Nephron progenitor cell (in vitro differentiated cells): ENCODE measurements at regions not wholly inside any gene's neighbourhood (a gene's known extent, or its start where the extent isn't known, plus 50 kb on each side); places are given as distances from the start of the nearest gene placed in this dataset.

Source experiments
- DNase-seq: peaks from one replicate; pipeline ENCODE4 v3.0.0; 2021
- H3K27ac Mint-ChIP-seq: 2 replicates; pipeline ENCODE4 v1.8.0; 2021; ENCODE audit warnings: mild to moderate bottlenecking, moderate library complexity, mixed read lengths
- H3K27me3 Mint-ChIP-seq: 2 replicates; pipeline ENCODE4 v1.8.0; 2021; ENCODE audit warnings: mild to moderate bottlenecking, low read depth, mixed read lengths; ENCODE audit not compliant: poor library complexity
- H3K36me3 Mint-ChIP-seq: 2 replicates; pipeline ENCODE4 v1.8.0; 2021; ENCODE audit warnings: low read depth, mixed read lengths
- H3K4me1 Mint-ChIP-seq: 2 replicates; pipeline ENCODE4 v1.8.0; 2021; ENCODE audit warnings: mixed read lengths
- H3K4me3 Mint-ChIP-seq: 2 replicates; pipeline ENCODE4 v1.8.0; 2021; ENCODE audit warnings: mild to moderate bottlenecking, moderate library complexity, mixed read lengths
- H3K9me3 Mint-ChIP-seq: 2 replicates; pipeline ENCODE4 v1.8.0; 2021; ENCODE audit warnings: mild to moderate bottlenecking, moderate library complexity, mixed read lengths
- CTCF ChIP-seq: fragments of 200-600 bp; sonication (generic); IDR thresholded peaks from 2 replicates; pipeline ENCODE4 v1.5.0; 2021; ENCODE audit warnings: antibody characterized with exemption

DNA sequence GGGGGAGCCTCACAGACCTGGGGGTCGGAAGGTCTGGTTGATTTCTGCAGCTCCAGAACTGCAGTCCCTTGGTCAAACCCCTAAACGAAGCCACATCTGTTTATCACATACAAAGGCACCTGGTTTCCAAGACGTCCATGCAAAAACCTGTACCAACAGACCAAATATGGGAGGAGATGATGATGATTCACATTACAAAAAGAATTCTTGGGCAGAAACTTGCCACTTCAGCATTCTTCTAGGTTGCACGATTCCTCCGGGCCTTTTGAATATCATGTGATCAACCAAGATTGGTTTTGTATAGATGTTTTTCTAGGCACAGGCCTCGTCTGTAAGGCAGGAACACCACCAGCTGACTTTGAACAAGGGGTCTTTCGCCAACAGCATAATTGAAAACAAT, 466.3 kb downstream of the SOX9 start:
- H3K4me3 Mint-ChIP-seq = no peak overlapping the region
- peaks cover 17% of the 10 kb centered on the region for H3K9me3 Mint-ChIP-seq
- TF ChIP-seq CTCF = no peak
- peaks cover 5% of the 10 kb centered on the region for H3K36me3 Mint-ChIP-seq
- DNase-seq = no peak
- H3K27me3 Mint-ChIP-seq = peaks cover 52% of the 10 kb centered on the region
- peaks cover 34% of the 10 kb centered on the region for H3K4me1 Mint-ChIP-seq
- H3K27ac Mint-ChIP-seq = no peak overlapping the region

GRCh38 chr17:72587773-72588511, 467.1 kb downstream of the SOX9 start:
- TF ChIP-seq CTCF = no peak
- H3K4me1 Mint-ChIP-seq = peaks cover 34% of the 10 kb centered on the region
- H3K9me3 Mint-ChIP-seq = peaks cover 9% of the 10 kb centered on the region
- no peak for DNase-seq
- H3K36me3 Mint-ChIP-seq = peaks cover 5% of the 10 kb centered on the region
- H3K4me3 Mint-ChIP-seq = no peak overlapping the region
- no peak overlapping the region for H3K27ac Mint-ChIP-seq
- peaks cover 53% of the 10 kb centered on the region for H3K27me3 Mint-ChIP-seq

- TF ChIP-seq CTCF = no peak
- Mint-ChIP-seq H3K4me1 (peaks cover 34% of the 10 kb centered on the region), H3K27ac (peak overlapping the region; percentile 20), H3K9me3 (peaks cover 6% of the 10 kb centered on the region), H3K4me3 (no peak overlapping the region), H3K36me3 (peaks cover 5% of the 10 kb centered on the region), H3K27me3 (peaks cover 56% of the 10 kb centered on the region)
- DNase-seq = no peak
These were observed 467.7 kb downstream of the SOX9 start for GRCh38 chr17:72588561-72588960.

- Mint-ChIP-seq H3K9me3 (peaks cover 5% of the 10 kb centered on the region), H3K27ac (peak overlapping the region; percentile 20), H3K36me3 (peaks cover 5% of the 10 kb centered on the region), H3K4me3 (no peak overlapping the region), H3K4me1 (peaks cover 34% of the 10 kb centered on the region), H3K27me3 (peaks cover 60% of the 10 kb centered on the region)
- no peak for TF ChIP-seq CTCF
- DNase-seq = no peak
These were observed 468.1 kb downstream of the SOX9 start for GRCh38 chr17:72588961-72589360.

- no peaks in the 10 kb centered on the region for H3K36me3 Mint-ChIP-seq
- no peaks in the 10 kb centered on the region for H3K9me3 Mint-ChIP-seq
- no peak overlapping the region for H3K27ac Mint-ChIP-seq
- DNase-seq = no peak
- no peak for TF ChIP-seq CTCF
- H3K4me1 Mint-ChIP-seq = peaks cover 34% of the 10 kb centered on the region
- H3K4me3 Mint-ChIP-seq = peak overlapping the region; percentile 78
- H3K27me3 Mint-ChIP-seq = peaks cover 65% of the 10 kb centered on the region
These were observed 469.6 kb downstream of the SOX9 start for GRCh38 chr17:72590382-72590781.

GRCh38 chr17:72590882-72591281, 470.1 kb downstream of the SOX9 start:
- peaks cover 3% of the 10 kb centered on the region for H3K9me3 Mint-ChIP-seq
- H3K36me3 Mint-ChIP-seq = no peaks in the 10 kb centered on the region
- H3K27ac Mint-ChIP-seq = no peak overlapping the region
- TF ChIP-seq CTCF = no peak
- peak overlapping the region; percentile 90 for H3K4me3 Mint-ChIP-seq
- DNase-seq = no peak
- H3K27me3 Mint-ChIP-seq = peaks cover 66% of the 10 kb centered on the region
- H3K4me1 Mint-ChIP-seq = peaks cover 34% of the 10 kb centered on the region
